Retina (tissue), 1 donor: ENCODE measurements at regions not wholly inside any gene's neighbourhood (a gene's known extent, or its start where the extent isn't known, plus 50 kb on each side); places are given as distances from the start of the nearest gene placed in this dataset.

Source experiments
- DNase-seq: peaks from one replicate; pipeline ENCODE4 v3.0.0-alpha.2; 2016

DNA sequence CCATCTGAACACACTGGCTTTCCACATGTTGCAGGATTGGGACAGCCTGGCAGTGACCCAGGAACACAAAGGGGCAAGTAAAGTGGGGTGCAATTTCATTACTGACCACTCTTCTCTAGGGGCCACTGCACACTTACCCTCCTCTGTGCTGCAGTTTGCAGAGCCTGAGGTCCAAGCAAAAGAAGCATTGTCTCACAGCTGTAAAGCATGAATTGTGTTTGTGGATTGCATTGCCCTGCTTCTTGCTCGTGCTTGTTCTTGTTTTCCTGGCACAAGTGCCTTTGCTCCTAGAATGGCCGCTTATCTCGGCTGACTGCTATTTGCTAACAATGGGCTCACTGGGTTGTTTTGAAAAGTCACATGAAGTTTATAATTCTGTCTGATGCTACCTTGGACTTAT lies 209.1 kb upstream of the JADE1 start:
- no peak for DNase-seq

DNA sequence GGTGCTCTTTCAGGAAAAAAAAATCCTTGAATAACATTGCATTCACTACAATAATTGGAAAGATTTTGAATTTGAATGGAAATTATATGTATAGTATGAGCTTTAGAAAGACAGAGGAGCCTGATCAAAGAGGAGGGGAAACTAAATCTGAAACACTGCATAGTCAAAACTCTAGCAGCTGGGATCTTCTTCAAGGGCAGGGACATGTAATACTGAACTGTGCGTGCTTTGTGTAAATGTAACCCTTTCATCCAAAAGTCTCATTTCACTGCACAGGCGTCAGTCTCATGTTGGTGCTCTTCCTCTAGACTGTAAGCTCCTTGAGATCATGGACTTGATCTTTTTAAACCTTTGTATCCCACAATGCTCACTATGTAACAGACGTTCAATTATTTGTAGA lies 212.0 kb upstream of the JADE1 start:
- DNase-seq = no peak

DNA sequence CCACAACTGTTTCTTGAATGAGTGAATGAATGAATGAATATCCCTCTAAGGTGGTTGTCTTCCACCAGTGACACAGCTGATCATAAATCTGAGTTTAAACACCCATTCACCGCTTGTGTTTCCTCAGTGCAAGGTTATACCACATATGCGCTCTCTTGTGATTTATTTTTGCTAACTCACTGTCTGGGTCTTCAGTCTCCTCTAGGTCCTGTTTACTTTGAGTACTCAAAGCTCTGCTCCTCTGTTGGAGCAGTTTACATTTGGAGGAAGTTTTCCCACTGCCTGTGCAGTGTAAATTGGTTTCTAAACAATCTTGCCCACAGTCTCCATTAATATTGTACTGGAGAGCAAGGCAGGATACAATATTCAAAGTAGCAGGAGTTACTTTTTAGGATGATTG lies 212.6 kb upstream of the JADE1 start:
- no peak for DNase-seq

DNA sequence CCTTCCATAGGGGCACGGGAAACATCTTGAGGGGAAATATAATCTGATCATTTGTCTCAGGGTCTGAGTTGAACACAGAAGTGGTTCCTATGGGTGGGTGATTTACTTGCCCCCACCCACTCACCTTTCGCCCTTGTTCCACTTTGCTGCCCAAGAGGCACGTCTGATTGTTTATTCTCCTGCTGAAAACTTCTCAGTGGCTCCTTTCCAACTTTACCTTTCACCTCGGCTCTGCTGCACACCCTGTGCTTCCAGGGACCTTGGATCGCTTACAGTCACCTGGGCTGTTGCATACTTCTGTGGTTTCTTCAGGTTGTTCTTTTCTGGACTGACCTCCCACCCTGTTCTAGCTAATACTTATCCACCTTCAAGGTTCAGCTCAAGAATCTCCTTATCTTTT lies 213.4 kb upstream of the JADE1 start:
- DNase-seq = no peak

DNA sequence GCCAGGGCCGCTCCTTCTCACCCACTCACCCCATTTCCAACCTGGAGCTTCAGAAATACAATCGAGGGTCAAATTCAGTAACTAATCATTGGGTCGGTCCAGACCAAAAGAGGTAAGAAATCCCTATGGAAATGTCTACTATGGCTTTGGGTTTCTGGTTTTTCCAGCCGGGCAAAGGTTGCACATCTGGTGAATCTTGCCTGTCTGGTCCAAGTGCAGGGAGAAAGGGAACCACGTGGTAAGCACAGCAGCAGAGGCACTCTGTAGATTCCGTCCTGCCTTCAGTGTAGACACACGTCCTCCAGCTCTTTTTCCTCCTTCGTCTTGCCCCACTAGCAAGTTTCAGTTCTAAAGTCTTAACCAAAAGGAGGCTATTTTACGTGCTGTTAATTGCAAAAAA lies 218.0 kb upstream of the JADE1 start:
- no peak for DNase-seq

DNA sequence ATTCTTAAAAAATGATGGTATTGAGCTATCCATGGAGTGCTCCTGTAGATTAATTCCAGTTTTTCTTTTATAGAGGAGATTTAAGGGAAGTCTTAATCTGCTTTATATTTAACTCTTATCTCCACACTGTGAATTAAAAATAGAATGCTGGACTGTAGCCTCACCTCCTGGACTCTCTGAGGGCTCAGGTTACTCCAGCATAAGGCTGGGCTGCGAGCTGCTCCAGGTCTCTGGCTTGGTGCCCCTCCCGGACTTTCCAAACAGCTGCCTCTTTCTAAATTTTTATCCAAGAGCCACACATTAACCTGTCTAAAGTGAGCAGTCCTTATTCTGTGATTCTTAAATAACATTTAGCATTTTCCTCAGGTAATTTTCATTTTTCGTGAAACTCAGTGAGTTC lies 218.7 kb upstream of the JADE1 start:
- DNase-seq = no peak

DNA sequence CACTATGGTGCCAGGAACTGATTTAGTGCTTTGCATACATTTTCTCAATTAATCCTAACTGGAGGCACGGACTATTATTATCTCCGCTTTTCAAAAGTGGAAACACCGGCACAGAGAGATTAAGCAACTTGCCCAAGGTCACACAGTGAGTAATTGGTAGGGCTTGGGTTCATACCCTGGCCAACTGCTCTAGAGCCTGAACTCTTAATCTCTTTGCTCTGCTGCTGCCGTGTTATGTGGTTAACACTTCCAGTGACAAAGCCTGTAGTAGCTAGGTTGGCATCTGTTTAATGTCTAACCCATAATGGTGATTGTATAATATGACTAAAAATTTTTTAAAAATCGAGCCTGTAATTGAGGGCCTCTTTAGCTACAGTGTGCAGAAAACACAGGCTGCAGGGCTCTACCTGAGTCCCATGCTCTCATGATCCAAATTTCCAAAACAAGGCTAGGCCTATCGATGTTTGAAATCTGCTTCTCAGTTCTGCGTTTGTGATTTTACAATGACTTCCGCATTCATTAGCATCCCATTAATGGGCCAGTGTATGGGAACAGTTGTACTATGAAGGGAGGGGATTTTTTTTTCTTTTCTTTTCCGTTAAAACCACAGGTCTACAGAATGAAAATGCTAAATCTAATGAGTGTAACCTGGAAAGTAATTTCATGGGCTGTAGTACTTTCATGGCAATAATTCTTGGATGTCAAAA lies 219.3 kb upstream of the JADE1 start:
- no peak for DNase-seq

DNA sequence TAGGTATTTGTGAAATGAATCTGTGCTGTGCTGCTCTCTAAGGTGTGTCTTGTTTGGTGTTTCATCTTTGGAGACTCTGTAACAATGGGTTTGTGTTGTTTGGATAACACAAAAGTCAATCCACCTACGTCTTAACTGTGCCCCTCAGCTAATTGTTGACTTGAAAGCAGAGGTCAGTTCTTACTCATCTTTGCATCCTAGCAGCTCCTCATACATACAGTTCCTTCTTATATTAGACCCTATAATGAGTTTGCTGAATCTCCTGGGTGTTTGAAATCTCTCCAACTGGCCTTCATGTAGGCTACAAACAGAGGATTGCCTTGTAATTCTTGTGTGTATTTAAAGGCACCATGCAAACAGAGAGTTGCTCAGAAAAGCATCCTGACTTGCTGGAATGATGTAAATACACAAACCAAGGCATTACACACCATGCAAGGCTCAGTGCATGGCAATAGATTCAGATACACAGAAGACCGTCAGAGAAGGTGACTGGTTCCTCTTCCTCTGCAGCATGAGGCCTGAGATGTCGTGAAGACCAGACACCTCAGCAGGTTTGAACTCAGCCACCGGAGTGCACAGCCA lies 220.0 kb upstream of the JADE1 start:
- DNase-seq = no peak

DNA sequence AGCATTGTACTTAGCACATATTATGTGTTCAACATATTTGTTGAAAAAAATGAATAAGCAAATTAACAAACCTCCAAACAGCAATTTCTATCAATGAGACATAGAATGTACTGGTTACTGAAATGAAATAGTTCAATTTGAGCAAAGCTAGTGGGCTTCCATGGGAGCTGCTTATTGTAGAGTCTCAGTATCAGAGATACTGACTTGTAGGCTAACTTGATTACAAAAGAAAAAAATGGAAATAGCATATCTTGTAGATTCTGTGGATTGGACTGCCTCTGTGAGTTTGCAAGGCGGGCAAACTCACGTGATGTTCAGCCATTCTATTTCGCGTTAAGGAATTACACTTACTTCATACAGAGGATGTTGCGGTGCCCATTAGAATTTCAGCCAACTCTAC lies 222.1 kb upstream of the JADE1 start:
- no peak for DNase-seq

DNA sequence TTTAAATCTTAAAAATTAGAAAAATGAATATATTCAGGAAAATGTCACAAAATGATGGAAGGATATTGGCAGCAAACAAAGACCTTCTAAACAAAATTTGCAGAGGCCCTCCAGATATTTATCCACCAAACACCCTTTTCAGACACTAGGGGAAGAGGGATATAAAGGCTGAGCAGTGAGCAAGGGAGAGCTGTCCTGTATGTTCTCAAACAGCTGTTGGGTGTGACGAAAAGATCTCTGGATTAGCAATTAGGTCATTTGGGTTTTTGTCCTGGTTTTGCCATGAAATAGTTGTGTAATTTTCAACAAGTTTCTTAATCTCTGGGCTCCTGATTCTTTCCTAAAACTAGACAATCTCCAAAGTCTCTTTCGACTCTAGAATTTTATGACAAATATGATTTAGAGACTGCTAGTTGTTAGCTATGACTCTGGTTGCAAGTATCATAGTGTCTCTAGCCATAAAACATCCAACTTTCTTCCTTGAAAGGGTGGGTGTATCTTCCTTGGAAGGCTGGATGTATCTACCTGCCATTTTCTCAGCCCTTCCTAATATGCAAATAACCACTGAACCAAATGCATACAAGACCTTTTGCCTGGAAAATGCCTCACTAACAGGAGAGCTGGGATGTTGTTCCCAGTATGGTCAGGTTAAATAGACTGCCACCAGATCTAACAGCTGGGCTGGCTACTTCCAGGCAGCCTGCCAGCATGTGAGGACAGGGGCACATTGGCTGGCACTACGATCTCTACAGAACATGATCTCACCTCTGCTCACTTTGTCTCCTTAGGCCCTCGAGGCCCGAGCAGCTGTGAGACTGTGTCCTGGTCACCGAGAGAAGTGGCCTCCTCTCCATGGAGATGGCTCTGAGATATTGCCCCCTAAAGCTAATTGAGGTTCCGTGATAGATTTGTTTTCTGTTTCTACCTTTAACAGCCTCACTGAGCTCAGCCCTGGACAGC lies 225.5 kb upstream of the JADE1 start:
- DNase-seq = no peak

DNA sequence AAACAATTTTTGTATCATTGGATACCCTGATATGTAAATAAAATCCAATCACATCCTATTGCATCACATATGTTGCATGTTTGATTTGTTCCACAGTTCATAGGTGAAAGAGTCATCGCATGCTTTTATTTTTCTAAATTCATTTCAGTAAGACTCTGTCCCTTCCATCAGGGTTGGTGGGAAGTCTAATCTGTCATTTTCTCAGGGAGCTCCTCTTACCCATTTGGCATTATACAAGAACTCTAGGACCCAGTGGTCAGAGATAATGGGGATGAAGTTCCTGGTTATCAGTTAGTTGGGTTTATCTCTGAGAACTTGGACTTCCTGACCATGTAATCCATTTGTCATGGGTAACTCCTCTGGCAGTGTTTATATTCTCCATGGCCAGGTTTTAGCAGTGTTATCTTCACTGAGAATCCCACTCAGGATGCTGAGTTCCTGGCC lies 227.1 kb upstream of the JADE1 start:
- no peak for DNase-seq

DNA sequence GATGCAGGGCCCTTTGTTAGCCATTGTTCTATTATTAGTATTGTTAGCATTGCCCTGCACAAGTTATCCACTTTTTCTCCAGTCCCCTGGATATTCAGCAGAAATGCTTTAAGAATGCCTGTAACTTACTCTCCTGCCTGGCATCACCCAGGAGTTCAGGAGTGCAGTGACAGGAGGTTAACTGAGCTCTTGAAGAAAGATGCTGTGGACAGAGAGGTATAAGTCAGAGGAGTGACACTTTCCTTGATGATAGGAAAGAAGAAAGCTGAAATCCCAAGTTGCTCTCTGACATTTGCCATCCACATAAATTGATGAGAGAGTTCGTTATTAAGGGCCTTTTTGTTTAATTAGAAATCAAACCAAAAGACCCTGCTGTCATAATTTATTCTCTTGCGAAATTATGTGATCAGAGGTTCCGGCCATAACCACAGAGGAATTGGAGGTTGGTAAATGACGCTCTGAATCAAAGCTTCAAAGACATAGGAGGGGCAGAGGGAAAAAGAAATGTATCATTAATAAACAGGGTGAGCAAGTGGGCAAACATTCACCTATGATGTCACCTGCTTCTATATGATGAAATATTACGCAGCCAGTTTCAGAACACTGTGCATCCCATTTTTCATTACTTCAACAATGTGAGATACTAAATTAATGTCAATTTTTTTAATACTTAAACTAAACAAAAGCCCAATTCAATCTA lies 230.2 kb upstream of the JADE1 start:
- no peak for DNase-seq

DNA sequence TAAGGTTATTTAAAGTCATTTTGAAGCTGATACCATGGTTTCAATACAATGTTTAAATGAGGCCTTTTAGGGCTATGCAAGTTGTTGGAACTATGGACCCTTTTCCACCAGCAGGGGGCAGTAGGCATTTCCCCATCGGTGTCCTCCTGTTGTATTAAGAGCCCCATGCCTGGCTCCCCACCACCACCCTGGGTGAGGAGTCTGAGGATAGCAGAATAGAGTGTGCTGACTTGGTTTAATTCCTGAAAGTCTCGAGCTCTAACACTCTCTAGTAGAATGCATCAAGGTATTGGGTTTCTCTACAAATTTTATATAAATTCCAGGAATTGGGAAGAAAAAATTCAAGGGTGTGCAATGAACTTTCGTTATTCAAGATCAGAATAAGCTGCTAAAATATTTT lies 234.8 kb upstream of the JADE1 start:
- DNase-seq = no peak

DNA sequence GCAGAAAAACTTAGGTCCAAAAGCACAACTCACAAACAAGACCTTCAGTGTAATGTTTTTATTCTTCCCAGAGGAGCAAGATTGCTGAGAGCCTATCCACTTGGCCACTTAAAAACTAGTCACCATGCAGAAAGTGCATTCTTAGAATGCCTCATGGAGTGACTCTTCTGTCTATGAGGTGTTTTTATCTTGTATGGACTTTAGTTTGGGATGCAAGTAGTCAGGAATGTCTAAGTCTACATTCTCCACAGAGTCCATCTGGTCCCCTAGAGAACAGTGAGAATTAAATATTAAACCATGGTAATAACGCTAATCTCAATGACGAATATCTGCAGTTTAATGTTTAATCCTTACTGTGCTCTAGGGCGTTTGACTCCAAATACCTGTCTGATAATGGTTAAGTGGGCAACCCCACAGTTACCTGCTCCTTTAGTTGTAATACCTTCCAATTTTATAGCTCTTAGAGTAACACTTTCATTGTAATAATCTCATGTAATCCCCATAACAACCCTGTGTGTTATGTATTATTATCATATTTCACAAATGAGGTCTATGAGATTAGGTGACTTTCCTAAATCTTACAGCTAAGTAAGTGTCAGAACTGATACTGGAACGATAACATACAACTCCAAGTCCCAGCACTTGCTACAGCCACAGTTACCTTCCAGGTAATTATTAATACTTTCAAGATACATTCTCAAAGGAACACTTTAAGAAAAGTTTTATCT lies 235.6 kb upstream of the JADE1 start:
- DNase-seq = no peak

DNA sequence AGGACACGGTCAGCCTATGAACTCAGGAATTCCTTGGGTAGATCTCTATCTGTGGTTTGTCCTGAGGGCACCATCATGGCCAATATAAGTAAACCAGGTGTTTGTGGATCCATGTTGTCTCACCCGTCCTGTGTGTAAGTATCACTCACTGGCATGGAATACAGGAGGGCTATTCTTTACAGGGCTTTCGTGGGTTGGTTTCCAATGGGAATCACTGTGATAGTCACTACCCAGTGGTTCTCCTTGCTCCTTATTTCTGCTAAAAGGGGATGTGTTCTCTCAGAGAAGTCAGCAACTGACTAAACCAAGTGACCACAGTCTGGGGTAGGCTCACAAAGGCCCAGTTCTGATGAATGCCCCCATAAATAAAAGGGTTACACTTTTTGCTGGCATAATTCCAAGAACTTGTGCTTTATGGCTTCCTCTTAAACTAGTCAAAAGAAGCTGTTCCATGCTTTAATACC lies 236.7 kb upstream of the JADE1 start:
- no peak for DNase-seq

DNA sequence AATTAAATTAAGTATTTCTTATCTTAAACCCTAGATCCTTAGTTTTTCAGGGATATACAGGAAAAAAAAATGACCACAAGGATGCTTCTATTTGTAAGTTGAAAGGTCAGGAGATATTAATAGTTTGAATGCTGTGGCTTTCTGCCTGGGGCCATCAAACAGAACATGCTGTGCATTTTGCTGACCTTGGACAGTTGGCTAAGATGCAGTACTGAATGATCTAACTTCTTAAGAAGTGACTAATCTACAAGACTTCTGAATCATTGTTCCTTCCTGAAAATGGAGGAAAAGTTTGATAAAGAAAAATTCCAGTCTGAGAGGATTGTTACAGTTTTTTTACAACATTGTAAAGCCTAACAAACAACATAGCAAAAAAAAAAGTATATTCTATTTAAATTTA lies 237.8 kb upstream of the JADE1 start:
- DNase-seq = no peak

DNA sequence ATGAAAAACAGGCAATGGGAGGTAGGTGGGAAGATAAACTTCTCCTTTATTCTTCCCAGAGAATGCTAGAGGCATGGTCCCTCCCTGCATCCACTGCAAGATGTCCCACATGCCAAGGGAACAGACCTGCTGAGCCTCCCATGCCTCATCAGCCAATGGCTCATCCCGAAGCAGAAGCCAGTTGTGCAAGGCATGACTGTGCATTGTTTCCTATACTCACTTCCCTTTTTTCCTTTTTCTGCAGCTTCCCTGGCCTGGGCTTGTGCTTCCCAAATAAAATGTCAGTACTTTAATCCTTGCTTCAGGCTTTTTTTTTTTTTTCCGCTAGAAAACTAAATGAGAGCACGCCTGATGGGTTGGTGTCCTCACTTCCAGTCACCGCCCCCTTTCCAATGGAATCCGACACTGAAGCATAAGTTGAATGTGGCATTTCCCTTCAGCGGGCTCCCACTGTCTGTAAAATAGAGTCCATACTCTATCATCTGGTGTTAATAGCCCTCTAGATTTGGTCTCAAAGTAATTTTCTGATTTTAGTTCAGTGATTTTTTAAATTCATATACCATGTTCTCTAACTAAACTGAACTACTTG lies 239.0 kb upstream of the JADE1 start:
- no peak for DNase-seq

DNA sequence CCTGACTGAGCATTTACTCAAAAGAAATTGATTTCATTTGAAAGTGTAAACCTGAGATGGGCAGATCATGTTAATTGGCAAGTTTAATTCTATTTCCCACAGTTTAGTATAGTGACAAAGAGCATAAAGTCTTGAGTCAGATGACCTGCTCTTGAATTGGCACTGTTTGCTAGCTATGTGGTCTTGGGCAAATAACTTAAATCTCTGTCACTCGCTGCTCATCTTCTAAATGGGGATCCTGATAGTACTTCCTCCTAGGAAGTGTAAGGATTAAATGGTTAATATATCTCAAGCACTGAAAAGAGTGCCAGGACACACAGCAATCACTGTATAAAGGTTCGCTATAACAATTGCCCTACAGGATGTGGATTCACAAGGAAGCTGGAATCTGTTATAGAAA lies 242.8 kb upstream of the JADE1 start:
- DNase-seq = no peak

DNA sequence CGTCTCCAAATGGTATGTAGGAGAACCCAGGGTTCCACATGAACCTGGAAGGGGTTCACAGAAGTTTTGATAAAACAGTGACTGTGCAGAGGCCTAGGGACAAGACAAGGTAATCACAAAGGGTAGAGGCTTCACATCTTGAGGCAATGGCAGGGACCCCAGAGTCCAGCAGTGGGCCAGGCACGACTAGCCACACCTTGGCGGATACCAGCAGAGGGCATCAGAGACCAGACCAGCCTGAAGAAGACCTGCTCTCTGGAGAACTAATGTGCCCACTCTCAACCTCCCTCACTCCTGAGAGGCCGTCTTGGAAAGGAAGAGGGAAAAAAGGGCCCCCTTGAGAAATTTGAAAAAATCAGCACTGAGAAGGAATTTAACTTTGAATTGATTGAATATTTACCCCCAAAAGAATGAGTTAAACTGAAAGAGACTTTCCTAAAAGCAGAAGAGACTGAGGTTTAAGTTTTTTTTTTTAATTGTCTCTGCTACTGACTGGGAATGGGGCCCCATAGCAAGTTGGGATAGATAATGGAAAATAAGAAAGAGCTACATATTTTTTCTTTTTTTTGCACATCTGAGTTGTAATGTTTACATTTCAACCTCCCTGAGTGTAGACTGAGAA lies 243.8 kb upstream of the JADE1 start:
- peak; percentile 25 for DNase-seq

DNA sequence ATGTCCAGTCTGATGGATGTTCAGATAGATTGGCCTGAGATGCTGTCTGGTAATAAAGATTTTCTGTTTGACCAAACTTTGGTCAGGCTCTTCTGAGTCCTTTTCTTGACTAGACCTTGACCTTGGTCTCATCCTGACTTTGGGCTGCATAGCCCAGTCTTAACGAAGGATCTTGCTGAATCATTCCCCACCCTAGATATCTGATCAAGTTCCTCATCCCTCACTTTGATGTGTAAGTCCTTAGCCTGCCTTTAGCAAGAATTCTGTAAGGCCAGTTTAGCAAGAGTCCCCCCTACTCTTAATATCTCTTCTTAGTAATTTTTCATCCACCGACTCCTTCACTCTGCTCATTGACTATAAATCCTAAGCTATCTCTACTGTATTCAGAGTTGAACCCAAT lies 244.4 kb upstream of the JADE1 start:
- no peak for DNase-seq

DNA sequence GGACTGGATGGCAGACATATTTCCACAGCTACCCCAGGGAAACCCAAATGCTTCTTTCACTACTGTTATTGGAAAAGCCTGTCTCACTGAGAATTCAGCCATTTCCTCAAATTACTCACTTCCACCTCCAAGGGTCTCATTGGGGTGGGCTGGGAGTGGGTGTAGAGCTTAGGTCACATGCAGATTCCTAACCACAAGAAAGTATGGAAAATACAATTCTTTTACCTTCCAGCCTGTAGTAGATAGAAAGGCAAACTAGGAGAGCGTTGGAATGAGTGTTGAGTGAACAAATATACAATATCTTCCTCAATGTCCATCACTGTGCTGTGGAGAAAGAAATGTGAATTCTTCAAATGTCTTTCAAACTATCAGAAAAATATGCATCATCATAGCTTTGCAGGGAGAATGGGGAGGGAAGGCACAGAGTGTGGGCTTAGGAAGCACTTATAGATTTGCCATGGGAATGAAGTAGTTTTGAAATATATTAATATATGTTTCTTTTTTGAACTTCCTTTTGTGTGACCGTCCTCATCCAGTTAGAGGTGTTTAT lies 245.3 kb upstream of the JADE1 start:
- DNase-seq = no peak
